IPS DF 6.9 (cell line): ENCODE measurements at regions not wholly inside any gene's neighbourhood (a gene's known extent, or its start where the extent isn't known, plus 50 kb on each side); places are given as distances from the start of the nearest gene placed in this dataset.
A peak's percentile ranks its signal among the peaks of the same experiment; 100 is the strongest.
"Not testable (repeated sequence)": the region's sequence is repeated elsewhere in the genome, so short reads cannot be mapped to it uniquely, and the experiment has no call there.

Experiments used
- DNase-seq: peaks from one replicate; pipeline ENCODE4 v3.0.0-alpha.2; 2013; ENCODE audit warnings: low read depth, low spot score
- H3K27ac ChIP-seq: one replicate; pipeline ENCODE4 v1.5.1; 2013; ENCODE audit warnings: low read length, control low read depth
- H3K27me3 ChIP-seq: 2 replicates; pipeline ENCODE4 v1.6.1; 2013; ENCODE audit warnings: mild to moderate bottlenecking, low read length; ENCODE audit not compliant: control insufficient read depth, insufficient read depth
- H3K36me3 ChIP-seq: 2 replicates; pipeline ENCODE4 v1.6.1; 2013; ENCODE audit warnings: low read length; ENCODE audit not compliant: control insufficient read depth, insufficient read depth
- H3K4me1 ChIP-seq: 2 replicates; pipeline ENCODE4 v1.6.1; 2013; ENCODE audit warnings: low read length; ENCODE audit not compliant: control insufficient read depth, insufficient read depth
- H3K4me3 ChIP-seq: 2 replicates; pipeline ENCODE4 v1.5.1; 2013; ENCODE audit warnings: mild to moderate bottlenecking, low read length
- H3K9me3 ChIP-seq: 2 replicates; pipeline ENCODE4 v1.6.1; 2013; ENCODE audit warnings: low read length, inconsistent platforms; ENCODE audit not compliant: control insufficient read depth, insufficient read depth
- WGBS: extraction: QIAGEN DNeasy Blood & Tissue Kit; methylation state at CpG from one replicate; pipeline ENCODE4 v1.1.7; 2013; ENCODE audit warnings: mixed read lengths, missing lambda C conversion rate; ENCODE audit not compliant: insufficient read length, insufficient coverage; 5-methylcytosine and 5-hydroxymethylcytosine counted together

- Histone ChIP-seq H3K36me3 (no peaks in the 10 kb centered on the region), H3K27me3 (no peaks in the 10 kb centered on the region), H3K9me3 (no peaks in the 10 kb centered on the region), H3K4me3 (no peak overlapping the region), H3K27ac (no peak overlapping the region), H3K4me1 (no peaks in the 10 kb centered on the region)
- DNase-seq = no peak
- no CpG with 5 or more reads among the region's 7 CpGs for WGBS
These were observed 151.3 kb upstream of the HSF2 start for GRCh38 chr6:122248001-122248669.

- Histone ChIP-seq H3K27me3 (no peaks in the 10 kb centered on the region), H3K9me3 (no peaks in the 10 kb centered on the region), H3K36me3 (no peaks in the 10 kb centered on the region), H3K4me1 (no peaks in the 10 kb centered on the region), H3K27ac (no peak overlapping the region), H3K4me3 (no peak overlapping the region)
- DNase-seq = no peak
- WGBS = no CpG with 5 or more reads among the region's 1 CpG
These were observed 150.6 kb upstream of the HSF2 start for GRCh38 chr6:122248844-122249243.

- WGBS = no CpG with 5 or more reads among the region's 3 CpGs
- H3K4me3 ChIP-seq = no peak overlapping the region
- H3K9me3 ChIP-seq = no peaks in the 10 kb centered on the region
- no peak overlapping the region for H3K27ac ChIP-seq
- DNase-seq = no peak
- H3K36me3 ChIP-seq = no peaks in the 10 kb centered on the region
- no peaks in the 10 kb centered on the region for H3K27me3 ChIP-seq
- no peaks in the 10 kb centered on the region for H3K4me1 ChIP-seq
These were observed 140.6 kb upstream of the HSF2 start for GRCh38 chr6:122258839-122259238.

DNA sequence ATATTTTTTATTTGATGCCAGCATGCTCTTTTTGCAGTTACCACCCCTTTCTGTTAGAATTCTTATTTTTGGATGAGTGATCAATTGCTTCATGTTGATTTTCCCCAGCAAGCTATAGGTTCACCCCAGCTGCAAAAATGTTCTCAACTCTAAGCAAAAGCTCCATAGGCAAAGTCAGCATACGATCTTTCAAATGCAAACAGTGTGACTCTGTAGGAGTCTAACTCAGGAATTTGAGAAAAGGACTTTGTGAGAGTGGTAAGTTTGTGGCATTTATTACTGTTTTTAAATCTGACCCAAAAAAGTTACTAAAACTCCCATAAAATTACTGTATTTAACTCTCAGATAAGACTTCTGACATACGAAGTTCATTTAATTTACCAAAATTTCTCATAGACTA lies 134.9 kb upstream of the HSF2 start:
- peak; percentile 4 for DNase-seq
- no CpG with 5 or more reads among the region's 2 CpGs for WGBS
- Histone ChIP-seq H3K4me3 (no peak overlapping the region), H3K27me3 (no peaks in the 10 kb centered on the region), H3K27ac (no peak overlapping the region), H3K36me3 (no peaks in the 10 kb centered on the region), H3K4me1 (no peaks in the 10 kb centered on the region), H3K9me3 (no peaks in the 10 kb centered on the region)

- DNase-seq = no peak
- WGBS = no CpG with 5 or more reads among the region's 1 CpG
- Histone ChIP-seq H3K27me3 (no peaks in the 10 kb centered on the region), H3K4me3 (no peak overlapping the region), H3K36me3 (no peaks in the 10 kb centered on the region), H3K27ac (no peak overlapping the region), H3K9me3 (no peaks in the 10 kb centered on the region), H3K4me1 (no peaks in the 10 kb centered on the region)
These were observed 133.7 kb upstream of the HSF2 start for GRCh38 chr6:122265755-122266154.

GRCh38 chr6:122268394-122268793 lies 131.1 kb upstream of the HSF2 start:
- no peak overlapping the region for H3K4me3 ChIP-seq
- H3K27me3 ChIP-seq = no peaks in the 10 kb centered on the region
- H3K4me1 ChIP-seq = no peaks in the 10 kb centered on the region
- H3K36me3 ChIP-seq = no peaks in the 10 kb centered on the region
- no peak overlapping the region for H3K27ac ChIP-seq
- no CpG with 5 or more reads among the region's 2 CpGs for WGBS
- no peak for DNase-seq
- no peaks in the 10 kb centered on the region for H3K9me3 ChIP-seq

DNA sequence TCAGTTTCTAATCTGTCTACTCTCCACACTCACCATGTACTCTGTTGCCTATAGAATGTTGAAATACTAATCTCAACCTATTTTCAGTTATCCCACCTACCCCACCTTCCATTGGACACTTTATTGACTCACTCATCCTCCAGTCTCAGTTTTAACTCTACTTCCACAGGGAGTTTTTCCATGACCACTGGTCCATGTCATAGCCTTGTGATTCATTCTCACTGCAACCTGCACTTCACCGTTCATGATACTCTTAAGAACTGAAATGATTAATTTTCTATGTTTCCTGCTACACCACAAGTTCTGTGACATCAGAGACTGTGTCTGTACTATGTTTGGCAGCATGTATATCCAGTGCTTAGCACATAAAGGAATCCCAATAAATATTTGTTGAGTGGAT lies 122.8 kb upstream of the HSF2 start:
- no peaks in the 10 kb centered on the region for H3K36me3 ChIP-seq
- no peak for DNase-seq
- no CpG with 5 or more reads among the region's 1 CpG for WGBS

DNA sequence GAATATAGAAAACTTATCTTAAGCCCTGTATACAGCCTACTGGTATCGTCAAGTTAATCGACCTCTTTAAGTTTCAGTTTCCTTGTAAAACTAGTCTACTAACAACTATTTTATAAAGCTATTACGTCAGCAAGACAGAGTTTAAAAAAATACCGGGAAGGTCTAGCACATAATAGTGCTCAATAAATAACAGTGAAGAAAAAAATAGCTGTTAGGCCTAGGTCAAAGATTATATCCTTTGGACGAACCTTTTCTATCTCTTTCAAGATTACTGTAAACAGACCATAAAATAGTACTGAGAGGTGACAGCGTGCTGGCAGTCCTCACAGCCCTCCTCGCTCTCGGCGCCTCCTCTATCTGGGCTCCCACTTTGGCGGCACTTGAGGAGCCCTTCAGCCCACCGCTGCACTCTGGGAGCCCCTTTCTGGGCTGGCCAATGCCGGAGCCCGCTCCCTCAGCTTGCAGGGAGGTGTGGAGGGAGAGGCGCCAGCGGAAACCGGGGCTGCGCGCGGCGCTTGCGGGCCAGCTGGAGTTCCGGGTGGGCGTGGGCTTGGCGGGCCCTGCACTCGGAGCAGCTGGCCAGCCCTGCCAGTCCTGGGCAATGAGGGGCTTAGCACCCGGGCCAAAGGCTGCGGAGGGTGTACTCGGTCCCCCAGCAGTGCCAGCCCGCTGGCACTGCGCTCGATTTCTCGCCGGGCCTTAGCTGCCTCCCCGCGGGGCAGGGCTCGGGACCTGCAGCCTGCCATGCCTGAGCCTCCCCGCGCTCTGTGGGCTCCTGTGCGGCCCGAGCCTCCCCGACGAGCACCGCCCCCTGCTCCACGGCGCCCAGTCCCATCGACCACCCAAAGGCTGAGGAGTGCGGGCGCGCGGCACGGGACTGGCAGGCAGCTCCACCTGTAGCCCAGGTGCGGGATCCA lies 119.1 kb upstream of the HSF2 start:
- no CpG with 5 or more reads among the region's 52 CpGs for WGBS
- not testable (repeated sequence) for H3K27me3 ChIP-seq, H3K4me1 ChIP-seq, H3K27ac ChIP-seq, H3K36me3 ChIP-seq, H3K4me3 ChIP-seq, H3K9me3 ChIP-seq, DNase-seq

More for the DNA sequence above, 122.8 kb upstream of the HSF2 start:
- H3K27ac ChIP-seq = no peak overlapping the region
- no peaks in the 10 kb centered on the region for H3K4me1 ChIP-seq
- H3K4me3 ChIP-seq = no peak overlapping the region
- no peaks in the 10 kb centered on the region for H3K27me3 ChIP-seq
- no peaks in the 10 kb centered on the region for H3K9me3 ChIP-seq

- Histone ChIP-seq H3K36me3 (no peaks in the 10 kb centered on the region), H3K27ac (no peak overlapping the region)
- no CpG with 5 or more reads among the region's 4 CpGs for WGBS
These were observed 115.6 kb upstream of the HSF2 start for GRCh38 chr6:122283884-122284283.

GRCh38 chr6:122284848-122285247 lies 114.6 kb upstream of the HSF2 start:
- Histone ChIP-seq H3K4me3 (no peak overlapping the region), H3K27ac (no peak overlapping the region), H3K4me1 (no peaks in the 10 kb centered on the region), H3K9me3 (no peaks in the 10 kb centered on the region), H3K27me3 (no peaks in the 10 kb centered on the region), H3K36me3 (no peaks in the 10 kb centered on the region)
- DNase-seq = no peak
- WGBS = no CpG with 5 or more reads among the region's 1 CpG

More at GRCh38 chr6:122283884-122284283, 115.6 kb upstream of the HSF2 start:
- H3K9me3 ChIP-seq = no peaks in the 10 kb centered on the region
- H3K27me3 ChIP-seq = no peaks in the 10 kb centered on the region
- H3K4me3 ChIP-seq = no peak overlapping the region
- H3K4me1 ChIP-seq = no peaks in the 10 kb centered on the region
- DNase-seq = no peak
